LNCaP clone FGC (cell line): ENCODE measurements at regions not wholly inside any gene's neighbourhood (a gene's known extent, or its start where the extent isn't known, plus 50 kb on each side); places are given as distances from the start of the nearest gene placed in this dataset.

ENCODE experiments used
- DNase-seq: peaks from one replicate; pipeline ENCODE4 v3.0.0-alpha.2; 2011; ENCODE audit warnings: low read depth
- H3K4me3 ChIP-seq: 2 replicates; pipeline ENCODE4 v1.5.1; 2011; ENCODE audit warnings: mild to moderate bottlenecking, low read depth, low read length, control low read depth
- CTCF ChIP-seq: IDR thresholded peaks from 2 replicates; pipeline ENCODE4 v1.5.1; 2012; ENCODE audit warnings: mild to moderate bottlenecking; ENCODE audit not compliant: control insufficient read depth, insufficient read depth; ENCODE audit errors: extremely low read depth

- DNase-seq, result no peak
- TF ChIP-seq CTCF, result no peak
- no peak overlapping the region for H3K4me3 ChIP-seq
These were observed 95.0 kb upstream of the DAP start for GRCh38 chr5:10856071-10856470.

GRCh38 chr5:10854506-10855277, 93.7 kb upstream of the DAP start:
- TF ChIP-seq CTCF, result no peak
- DNase-seq, result no peak

GRCh38 chr5:10853154-10853553, 92.1 kb upstream of the DAP start:
- no peak overlapping the region for H3K4me3 ChIP-seq
- no peak for TF ChIP-seq CTCF

More at GRCh38 chr5:10854506-10855277, 93.7 kb upstream of the DAP start:
- H3K4me3 ChIP-seq, result no peak overlapping the region

GRCh38 chr5:10849278-10849677, 88.2 kb upstream of the DAP start:
- no peak overlapping the region for H3K4me3 ChIP-seq
- no peak for TF ChIP-seq CTCF
- DNase-seq, result no peak

More at GRCh38 chr5:10853154-10853553, 92.1 kb upstream of the DAP start:
- DNase-seq, result no peak

GRCh38 chr5:10844016-10844415, 83.0 kb upstream of the DAP start:
- no peak for DNase-seq
- no peak for TF ChIP-seq CTCF
- no peak overlapping the region for H3K4me3 ChIP-seq

GRCh38 chr5:10842823-10843222, 81.8 kb upstream of the DAP start:
- no peak for TF ChIP-seq CTCF
- H3K4me3 ChIP-seq, result no peak overlapping the region
- DNase-seq, result no peak
